CD4-positive, CD25-positive, alpha-beta regulatory T cell (primary cell): ENCODE measurements at regions not wholly inside any gene's neighbourhood (a gene's known extent, or its start where the extent isn't known, plus 50 kb on each side); places are given as distances from the start of the nearest gene placed in this dataset.

Source experiments
- ATAC-seq, 2 donors: fragments of 150-1000 bp; cut with Tn5 transposase; one replicate each; pipeline ENCODE4 v1.10.0; 2021; ENCODE audit warnings: low read depth in 2 of 2, moderate number of reproducible peaks in 2 of 2, moderate library complexity in 1 of 2
- DNase-seq, 3 donors: peaks; one replicate each; pipeline versions ENCODE4 v3.0.0 to v3.0.0-alpha.2; 2012 to 2022; ENCODE audit warnings: mixed read lengths in 1 of 3
- H3K27ac ChIP-seq: one replicate; pipeline ENCODE4 v1.7.0; 2013; ENCODE audit warnings: mild to moderate bottlenecking, low read length; ENCODE audit not compliant: insufficient read depth, poor library complexity, severe bottlenecking
- H3K27me3 ChIP-seq: one replicate; pipeline ENCODE4 v1.7.0; 2013; ENCODE audit warnings: low read length; ENCODE audit not compliant: control insufficient read depth, insufficient read depth
- H3K36me3 ChIP-seq: one replicate; pipeline ENCODE4 v1.7.0; 2013; ENCODE audit warnings: mild to moderate bottlenecking, low read length, moderate library complexity; ENCODE audit not compliant: control insufficient read depth, insufficient read depth
- H3K4me1 ChIP-seq: 2 replicates; pipeline ENCODE4 v1.7.0; 2013; ENCODE audit warnings: mild to moderate bottlenecking, low read length; ENCODE audit not compliant: insufficient read depth, control insufficient read depth, poor library complexity, severe bottlenecking
- H3K4me3 ChIP-seq: one replicate; pipeline ENCODE4 v1.7.0; 2013; ENCODE audit warnings: low read depth, mild to moderate bottlenecking, low read length, moderate library complexity
- H3K9me3 ChIP-seq, 2 experiments: 1 replicate in 1 of 2; 2 replicates in 1 of 2; pipeline ENCODE4 v1.7.0; 2013; ENCODE audit warnings: low read length in 2 of 2, mild to moderate bottlenecking in 1 of 2, moderate library complexity in 1 of 2; ENCODE audit not compliant: control insufficient read depth in 2 of 2
- H3K27ac Mint-ChIP-seq, 3 donors: one replicate each; pipeline ENCODE4 v1.8.0; 2020 to 2022; ENCODE audit warnings: mild to moderate bottlenecking in 3 of 3, mixed read lengths in 3 of 3, moderate library complexity in 2 of 3
- H3K27me3 Mint-ChIP-seq: one replicate; pipeline ENCODE4 v1.8.0; 2022; ENCODE audit warnings: mild to moderate bottlenecking, mixed read lengths
- H3K36me3 Mint-ChIP-seq: one replicate; pipeline ENCODE4 v1.8.0; 2020; ENCODE audit warnings: mixed read lengths
- H3K4me1 Mint-ChIP-seq, 4 donors: one replicate each; pipeline ENCODE4 v1.8.0; 2020 to 2022; ENCODE audit warnings: mixed read lengths in 4 of 4, mild to moderate bottlenecking in 1 of 4
- H3K4me3 Mint-ChIP-seq, 4 donors: one replicate each; pipeline ENCODE4 v1.8.0; 2020 to 2022; ENCODE audit warnings: mild to moderate bottlenecking in 4 of 4, mixed read lengths in 4 of 4, moderate library complexity in 3 of 4
- H3K9me3 Mint-ChIP-seq, 7 donors: one replicate each; pipeline ENCODE4 v1.8.0; 2020 to 2022; ENCODE audit warnings: mixed read lengths in 7 of 7, mild to moderate bottlenecking in 3 of 7, moderate library complexity in 2 of 7

GRCh38 chr10:88126699-88127098, 263.3 kb downstream of the PTEN start:
- Histone ChIP-seq H3K9me3 (no peaks in the 10 kb centered on the region), H3K4me1 (no peaks in the 10 kb centered on the region), H3K27me3 (no peaks in the 10 kb centered on the region), H3K36me3 (no peaks in the 10 kb centered on the region), H3K27ac (no peak overlapping the region), H3K4me3 (no peak overlapping the region)
- no peak for DNase-seq
- H3K4me1 Mint-ChIP-seq: peaks cover 0 to 2% (median 0%) of the 10 kb centered on the region in 4 donors
- H3K4me3 Mint-ChIP-seq: no peak overlapping the region
- H3K9me3 Mint-ChIP-seq: peaks cover 0 to 2% (median 0%) of the 10 kb centered on the region in 7 donors
- H3K36me3 Mint-ChIP-seq: no peaks in the 10 kb centered on the region
- peak overlapping the region in 1 of 3 donors; percentile 39 for H3K27ac Mint-ChIP-seq
- no peak for ATAC-seq
- no peaks in the 10 kb centered on the region for H3K27me3 Mint-ChIP-seq

GRCh38 chr10:88127269-88127668, 263.8 kb downstream of the PTEN start:
- H3K36me3 ChIP-seq: no peaks in the 10 kb centered on the region
- no peaks in the 10 kb centered on the region for H3K36me3 Mint-ChIP-seq
- peaks cover 0 to 2% (median 0%) of the 10 kb centered on the region in 7 donors for H3K9me3 Mint-ChIP-seq
- ATAC-seq: no peak
- DNase-seq: no peak
- no peaks in the 10 kb centered on the region for H3K27me3 ChIP-seq
- H3K4me3 ChIP-seq: no peak overlapping the region
- no peak overlapping the region for H3K27ac ChIP-seq
- no peaks in the 10 kb centered on the region for H3K27me3 Mint-ChIP-seq
- H3K27ac Mint-ChIP-seq: no peak overlapping the region
- H3K4me1 ChIP-seq: no peaks in the 10 kb centered on the region
- peaks cover 0 to 2% (median 0%) of the 10 kb centered on the region in 4 donors for H3K4me1 Mint-ChIP-seq
- H3K4me3 Mint-ChIP-seq: no peak overlapping the region
- no peaks in the 10 kb centered on the region for H3K9me3 ChIP-seq

- no peak overlapping the region for H3K4me3 ChIP-seq
- ATAC-seq (no peak), DNase-seq (no peak)
- H3K27ac Mint-ChIP-seq: no peak overlapping the region
- H3K27me3 Mint-ChIP-seq: no peaks in the 10 kb centered on the region
- H3K4me1 ChIP-seq: no peaks in the 10 kb centered on the region
- no peaks in the 10 kb centered on the region for H3K27me3 ChIP-seq
- no peaks in the 10 kb centered on the region for H3K36me3 ChIP-seq
- H3K4me1 Mint-ChIP-seq: peaks cover 0 to 2% (median 0%) of the 10 kb centered on the region in 4 donors
- no peak overlapping the region for H3K27ac ChIP-seq
- no peaks in the 10 kb centered on the region for H3K9me3 ChIP-seq
- peaks cover 0 to 2% (median 0%) of the 10 kb centered on the region in 7 donors for H3K9me3 Mint-ChIP-seq
- H3K36me3 Mint-ChIP-seq: no peaks in the 10 kb centered on the region
- H3K4me3 Mint-ChIP-seq: no peak overlapping the region
Observed at GRCh38 chr10:88127766-88128165, 264.3 kb downstream of the PTEN start.

GRCh38 chr10:88129013-88129412, 265.6 kb downstream of the PTEN start:
- Mint-ChIP-seq H3K4me3 (no peak overlapping the region), H3K4me1 (peaks cover 0 to 2% (median 0%) of the 10 kb centered on the region in 4 donors), H3K9me3 (peaks cover 0 to 2% (median 0%) of the 10 kb centered on the region in 7 donors), H3K36me3 (no peaks in the 10 kb centered on the region), H3K27me3 (no peaks in the 10 kb centered on the region), H3K27ac (no peak overlapping the region)
- no peak overlapping the region for H3K27ac ChIP-seq
- H3K9me3 ChIP-seq: no peaks in the 10 kb centered on the region
- no peak overlapping the region for H3K4me3 ChIP-seq
- H3K27me3 ChIP-seq: no peaks in the 10 kb centered on the region
- no peaks in the 10 kb centered on the region for H3K36me3 ChIP-seq
- no peaks in the 10 kb centered on the region for H3K4me1 ChIP-seq
- no peak for ATAC-seq
- DNase-seq: no peak

DNA sequence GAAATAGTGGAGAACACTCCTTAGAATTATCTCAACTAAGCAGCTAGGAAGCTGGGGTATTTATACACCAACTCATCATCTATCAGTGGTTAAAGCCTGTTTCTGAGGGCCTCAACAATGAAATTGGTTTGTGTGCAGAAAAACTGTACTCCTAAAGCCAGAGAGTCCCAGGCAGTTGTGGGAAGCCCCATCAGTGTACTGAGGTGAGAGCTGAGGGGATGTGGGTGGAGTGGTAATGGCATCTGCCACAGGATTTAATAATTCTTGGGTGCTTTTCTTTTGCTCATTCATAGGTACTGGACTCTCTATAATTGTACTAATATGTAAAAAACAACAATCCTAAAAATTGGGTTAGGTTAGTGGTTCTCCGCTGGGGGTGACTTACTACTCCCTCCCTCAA, 267.5 kb downstream of the PTEN start:
- H3K27me3 Mint-ChIP-seq: no peaks in the 10 kb centered on the region
- H3K27me3 ChIP-seq: no peaks in the 10 kb centered on the region
- no peak overlapping the region for H3K4me3 ChIP-seq
- peaks cover 0 to 2% (median 0%) of the 10 kb centered on the region in 4 donors for H3K4me1 Mint-ChIP-seq
- DNase-seq (no peak), ATAC-seq (no peak)
- no peaks in the 10 kb centered on the region for H3K4me1 ChIP-seq
- H3K9me3 Mint-ChIP-seq: peaks cover 0 to 5% (median 0%) of the 10 kb centered on the region in 7 donors
- no peak overlapping the region for H3K4me3 Mint-ChIP-seq
- H3K36me3 ChIP-seq: no peaks in the 10 kb centered on the region
- H3K36me3 Mint-ChIP-seq: no peaks in the 10 kb centered on the region
- no peaks in the 10 kb centered on the region for H3K9me3 ChIP-seq
- no peak overlapping the region for H3K27ac Mint-ChIP-seq
- no peak overlapping the region for H3K27ac ChIP-seq

GRCh38 chr10:88131511-88132139, 268.2 kb downstream of the PTEN start:
- no peak overlapping the region for H3K4me3 ChIP-seq
- no peak overlapping the region for H3K27ac ChIP-seq
- DNase-seq (no peak), ATAC-seq (no peak)
- H3K4me3 Mint-ChIP-seq: no peak overlapping the region
- no peak overlapping the region for H3K27ac Mint-ChIP-seq
- no peaks in the 10 kb centered on the region for H3K4me1 ChIP-seq
- no peaks in the 10 kb centered on the region for H3K36me3 ChIP-seq
- no peaks in the 10 kb centered on the region for H3K36me3 Mint-ChIP-seq
- H3K27me3 ChIP-seq: no peaks in the 10 kb centered on the region
- H3K9me3 ChIP-seq: no peaks in the 10 kb centered on the region
- peaks cover 0 to 5% (median 0%) of the 10 kb centered on the region in 7 donors for H3K9me3 Mint-ChIP-seq
- no peaks in the 10 kb centered on the region for H3K27me3 Mint-ChIP-seq
- peaks cover 0 to 2% (median 0%) of the 10 kb centered on the region in 4 donors for H3K4me1 Mint-ChIP-seq

- H3K27me3 ChIP-seq: no peaks in the 10 kb centered on the region
- H3K27ac ChIP-seq: no peak overlapping the region
- H3K9me3 ChIP-seq: no peaks in the 10 kb centered on the region
- no peaks in the 10 kb centered on the region for H3K4me1 ChIP-seq
- Mint-ChIP-seq H3K36me3 (no peaks in the 10 kb centered on the region), H3K4me1 (peaks cover 0 to 9% (median 0%) of the 10 kb centered on the region in 4 donors), H3K27ac (no peak overlapping the region), H3K9me3 (peaks cover 0 to 5% (median 0%) of the 10 kb centered on the region in 7 donors), H3K27me3 (no peaks in the 10 kb centered on the region), H3K4me3 (no peak overlapping the region)
- DNase-seq (no peak), ATAC-seq (no peak)
- no peak overlapping the region for H3K4me3 ChIP-seq
- H3K36me3 ChIP-seq: no peaks in the 10 kb centered on the region
Observed at GRCh38 chr10:88136712-88137111, 273.3 kb downstream of the PTEN start.

GRCh38 chr10:88138319-88138848, 275.0 kb downstream of the PTEN start:
- H3K4me3 Mint-ChIP-seq: no peak overlapping the region
- DNase-seq: peak in 1 of 3 donors; percentile 38
- H3K9me3 Mint-ChIP-seq: peaks cover 0 to 5% (median 0%) of the 10 kb centered on the region in 7 donors
- Histone ChIP-seq H3K27ac (no peak overlapping the region), H3K4me1 (no peaks in the 10 kb centered on the region), H3K4me3 (no peak overlapping the region), H3K27me3 (no peaks in the 10 kb centered on the region), H3K36me3 (no peaks in the 10 kb centered on the region), H3K9me3 (no peaks in the 10 kb centered on the region)
- ATAC-seq: no peak
- peaks cover 0 to 9% (median under 1%) of the 10 kb centered on the region in 4 donors for H3K4me1 Mint-ChIP-seq
- no peaks in the 10 kb centered on the region for H3K27me3 Mint-ChIP-seq
- H3K36me3 Mint-ChIP-seq: no peaks in the 10 kb centered on the region
- no peak overlapping the region for H3K27ac Mint-ChIP-seq
